Keratinocyte (primary cell): ENCODE measurements at regions not wholly inside any gene's neighbourhood (a gene's known extent, or its start where the extent isn't known, plus 50 kb on each side); places are given as distances from the start of the nearest gene placed in this dataset.

Experiments
- EZH2 ChIP-seq: IDR thresholded peaks from one replicate; pipeline ENCODE4 v1.6.1; 2012; ENCODE audit warnings: inconsistent platforms, mild to moderate bottlenecking, low read length, moderate library complexity
- TF ChIP-seq, protein P1 (sequence below), 3 experiments: IDR thresholded peaks in 1 of 3; conservative IDR thresholded peaks in 1 of 3; optimal IDR thresholded peaks in 1 of 3; 2 replicates in 2 of 3; 3 replicates in 1 of 3; pipeline versions ENCODE3 to v1.5.1; 2011; ENCODE audit warnings: low read length in 3 of 3, mild to moderate bottlenecking in 3 of 3, moderate library complexity in 2 of 3, control low read depth in 1 of 3, inconsistent platforms in 1 of 3; ENCODE audit not compliant: insufficient read depth in 2 of 3; ENCODE audit errors: extremely low read depth in 1 of 3

DNA sequence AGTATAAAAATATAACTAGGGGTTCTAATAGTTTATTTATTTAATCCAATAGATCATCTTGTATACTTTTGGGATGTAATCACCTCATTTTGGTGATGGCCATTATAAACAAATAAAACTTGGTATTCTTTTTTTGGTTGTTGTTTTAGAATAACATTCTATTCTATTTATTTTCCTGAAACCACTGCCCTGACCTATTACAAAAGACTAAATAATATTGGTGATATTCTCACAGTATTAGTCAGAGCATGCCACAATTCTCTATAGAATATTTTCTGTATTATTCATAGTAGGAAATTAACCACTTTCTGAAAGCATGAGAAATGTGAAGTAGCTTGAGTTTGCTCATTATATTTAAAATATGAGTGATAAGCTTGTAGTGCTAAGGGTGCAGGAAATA, 54.1 kb upstream of the LRRC7 start:
- TF ChIP-seq, protein P1, sequence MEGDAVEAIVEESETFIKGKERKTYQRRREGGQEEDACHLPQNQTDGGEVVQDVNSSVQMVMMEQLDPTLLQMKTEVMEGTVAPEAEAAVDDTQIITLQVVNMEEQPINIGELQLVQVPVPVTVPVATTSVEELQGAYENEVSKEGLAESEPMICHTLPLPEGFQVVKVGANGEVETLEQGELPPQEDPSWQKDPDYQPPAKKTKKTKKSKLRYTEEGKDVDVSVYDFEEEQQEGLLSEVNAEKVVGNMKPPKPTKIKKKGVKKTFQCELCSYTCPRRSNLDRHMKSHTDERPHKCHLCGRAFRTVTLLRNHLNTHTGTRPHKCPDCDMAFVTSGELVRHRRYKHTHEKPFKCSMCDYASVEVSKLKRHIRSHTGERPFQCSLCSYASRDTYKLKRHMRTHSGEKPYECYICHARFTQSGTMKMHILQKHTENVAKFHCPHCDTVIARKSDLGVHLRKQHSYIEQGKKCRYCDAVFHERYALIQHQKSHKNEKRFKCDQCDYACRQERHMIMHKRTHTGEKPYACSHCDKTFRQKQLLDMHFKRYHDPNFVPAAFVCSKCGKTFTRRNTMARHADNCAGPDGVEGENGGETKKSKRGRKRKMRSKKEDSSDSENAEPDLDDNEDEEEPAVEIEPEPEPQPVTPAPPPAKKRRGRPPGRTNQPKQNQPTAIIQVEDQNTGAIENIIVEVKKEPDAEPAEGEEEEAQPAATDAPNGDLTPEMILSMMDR (optimal IDR thresholded peaks at IDR 0.05 in 1 of 3, IDR thresholded peaks at IDR 0.05 in 1 of 3, conservative IDR thresholded peaks at IDR 0.05 in 1 of 3; ENCODE audit: extremely low read depth in 1 of 3, insufficient read depth in 2 of 3, low read length in 3 of 3), result no peak
- no peak for TF ChIP-seq EZH2
